K562 (cell line): ENCODE measurements at regions not wholly inside any gene's neighbourhood (a gene's known extent, or its start where the extent isn't known, plus 50 kb on each side); places are given as distances from the start of the nearest gene placed in this dataset.

Source experiments
- ATAC-seq: fragments of 200-7000 bp; cut with Tn5 transposase; 3 replicates; pipeline ENCODE4 v1.9.1; 2020; ENCODE audit warnings: moderate library complexity
- BruUV-seq: library from RNA; stranded (reverse); fragments of 400-500 nt; replicated peaks from 2 replicates; lab custom pipeline; 2021; lab: Mats Ljungman, UMichigan
- CTCF ChIA-PET: fragments of 300-600 bp; formaldehyde crosslinking; extraction: SDS; loops from one replicate; lab custom pipeline; 2021; ENCODE audit warnings: low intra/inter-chr PET ratio; lab: Yijun Ruan, JAX
- POLR2A ChIA-PET: fragments of 300-600, 350-650 bp; sonication (Branson Sonifier 250); formaldehyde crosslinking; extraction: SDS; loops from one replicate; lab custom pipeline; 2021; ENCODE audit warnings: antibody characterized with exemption, inconsistent platforms; lab: Yijun Ruan, JAX
- DNase-seq, 4 experiments: peaks; one replicate each; pipeline versions ENCODE4 v3.0.0 to v3.0.0-alpha.2; 2011 to 2018; ENCODE audit warnings: low spot score in 3 of 4, mixed read lengths in 3 of 4; ENCODE audit errors: extremely low read depth in 1 of 4
- FAIRE-seq: peaks from 2 replicates; lab custom pipeline; 2011; peaks lifted over from hg19 to GRCh38; lab: Jason Lieb, UNC
- H2AFZ ChIP-seq: 2 replicates; pipeline ENCODE4 v1.6.0; 2011; ENCODE audit warnings: low read depth, low read length, control low read depth, inconsistent platforms
- H3K27ac ChIP-seq: fragments of 200-600 bp; 3 replicates; pipeline ENCODE4 v1.8.0; 2011; ENCODE audit warnings: low read depth, mild to moderate bottlenecking, control low read depth, inconsistent platforms, low read length, moderate library complexity, mixed read lengths; ENCODE audit errors: extremely low read depth
- H3K27me3 ChIP-seq, 2 experiments: fragments of 300-600 bp in 1 of 2; 2 replicates in 1 of 2; 3 replicates in 1 of 2; pipeline versions ENCODE4 v1.6.0 to v1.8.0; 2011; ENCODE audit warnings: inconsistent platforms in 2 of 2, low read length in 2 of 2, mild to moderate bottlenecking in 1 of 2, mixed read lengths in 1 of 2, moderate library complexity in 1 of 2; ENCODE audit not compliant: control insufficient read depth in 2 of 2, insufficient read depth in 2 of 2
- H3K36me3 ChIP-seq: fragments of 300-600 bp; 3 replicates; pipeline ENCODE4 v1.8.0; 2011; ENCODE audit warnings: mild to moderate bottlenecking, low read length, inconsistent platforms; ENCODE audit not compliant: control insufficient read depth, insufficient read depth
- H3K4me1 ChIP-seq, 2 experiments: fragments of 200-600 bp in 1 of 2; replicated peaks in 1 of 2; 2 replicates in 1 of 2; 3 replicates in 1 of 2; pipeline versions ENCODE4 v1.5.1 to v1.8.0; 2011; ENCODE audit warnings: inconsistent platforms in 2 of 2, low read length in 2 of 2, mild to moderate bottlenecking in 1 of 2, mixed read lengths in 1 of 2, moderate library complexity in 1 of 2; ENCODE audit not compliant: control insufficient read depth in 2 of 2, insufficient read depth in 2 of 2
- H3K4me2 ChIP-seq: 2 replicates; pipeline ENCODE4 v1.6.1; 2011; ENCODE audit warnings: low read length, control low read depth, inconsistent platforms, mixed read lengths; ENCODE audit not compliant: insufficient read depth
- H3K4me3 ChIP-seq: fragments of 200-600 bp; sonication (generic), shearing (Covaris generic); 2 replicates; pipeline ENCODE4 v1.5.1; 2016; ENCODE audit warnings: control low read depth, inconsistent platforms
- H3K79me2 ChIP-seq: fragments of 200-600 bp; 3 replicates; pipeline ENCODE4 v1.8.0; 2011; ENCODE audit warnings: low read length, inconsistent platforms; ENCODE audit not compliant: control insufficient read depth, insufficient read depth
- H3K9ac ChIP-seq, 2 experiments: 2 replicates each; pipeline versions ENCODE4 v1.6.0 to v1.6.1; 2011; ENCODE audit warnings: low read depth in 2 of 2, low read length in 2 of 2, control low read depth in 1 of 2, inconsistent platforms in 1 of 2, mild to moderate bottlenecking in 1 of 2, mixed read lengths in 1 of 2; ENCODE audit not compliant: insufficient read depth in 1 of 2
- H3K9me1 ChIP-seq: one replicate; pipeline ENCODE4 v1.6.0; 2011; ENCODE audit warnings: inconsistent platforms, mild to moderate bottlenecking, low read length, moderate library complexity; ENCODE audit not compliant: control insufficient read depth, insufficient read depth
- H3K9me3 ChIP-seq: replicated peaks from 2 replicates; pipeline ENCODE4 v1.5.1; 2011; ENCODE audit warnings: low read depth, low read length, inconsistent platforms; ENCODE audit not compliant: control insufficient read depth, insufficient read depth
- H4K20me1 ChIP-seq: replicated peaks from 2 replicates; pipeline ENCODE4 v1.6.1; 2011; ENCODE audit warnings: low read length, inconsistent platforms, mixed read lengths; ENCODE audit not compliant: control insufficient read depth, insufficient read depth
- CHCHD3 ChIP-seq: fragments of 250-450 bp; sonication (Bioruptor Pico); IDR thresholded peaks from 2 replicates; pipeline ENCODE4 v2.1.2; 2022; ENCODE audit warnings: mild to moderate bottlenecking
- GTF2A2 ChIP-seq: IDR thresholded peaks from 2 replicates; pipeline ENCODE4 v1.6.1; 2016; ENCODE audit warnings: mild to moderate bottlenecking, missing genetic modification characterization, missing compliant biosample characterization
- SRSF1 ChIP-seq: fragments of 200-400 bp; formaldehyde crosslinking; IDR thresholded peaks from 2 replicates; pipeline ENCODE4 v1.6.1; 2017; ENCODE audit warnings: mild to moderate bottlenecking, low read depth, low read length, moderate library complexity
- ZNF184 ChIP-seq: sonication (generic); formaldehyde crosslinking; IDR thresholded peaks from 2 replicates; pipeline ENCODE4 v1.5.0; 2020; ENCODE audit warnings: missing genetic modification reagents
- WGBS: fragments of 100-300 bp; shearing (Covaris generic); methylation state at CpG from one replicate; pipeline ENCODE4 v1.1.6; 2016; ENCODE audit warnings: low coverage, mixed read lengths; ENCODE audit not compliant: insufficient coverage; ENCODE audit errors: missing lambda C conversion rate; 5-methylcytosine and 5-hydroxymethylcytosine counted together
- in situ Hi-C: fragments of 300-500 bp; cut with MboI; formaldehyde crosslinking; loops from 4 replicates; pipeline ENCODE4 v1.15.0; 2018; ENCODE audit warnings: inconsistent platforms, mixed read lengths
- intact Hi-C: fragments of 100-400 bp; cut with micrococcal nuclease; formaldehyde crosslinking; loops from 2 replicates; pipeline ENCODE4 v1.14.2; 2022
- TF ChIP-seq, protein P1 (sequence below): fragments of 250-450 bp; sonication (Bioruptor Pico); IDR thresholded peaks from 2 replicates; pipeline ENCODE4 v1.8.0; 2022; ENCODE audit warnings: inconsistent platforms, mild to moderate bottlenecking, moderate library complexity, borderline replicate concordance
- TF ChIP-seq, protein P2 (sequence below): fragments of 450-650 bp; formaldehyde crosslinking; IDR thresholded peaks from 2 replicates; pipeline ENCODE4 v1.4.0; 2020; ENCODE audit warnings: mild to moderate bottlenecking, moderate library complexity
- TF ChIP-seq, protein P3 (sequence below): fragments of 200-800 bp; sonication (Bioruptor generic); IDR thresholded peaks from 2 replicates; pipeline ENCODE4 v1.6.1; 2017; ENCODE audit warnings: missing genetic modification characterization, missing compliant biosample characterization

DNA sequence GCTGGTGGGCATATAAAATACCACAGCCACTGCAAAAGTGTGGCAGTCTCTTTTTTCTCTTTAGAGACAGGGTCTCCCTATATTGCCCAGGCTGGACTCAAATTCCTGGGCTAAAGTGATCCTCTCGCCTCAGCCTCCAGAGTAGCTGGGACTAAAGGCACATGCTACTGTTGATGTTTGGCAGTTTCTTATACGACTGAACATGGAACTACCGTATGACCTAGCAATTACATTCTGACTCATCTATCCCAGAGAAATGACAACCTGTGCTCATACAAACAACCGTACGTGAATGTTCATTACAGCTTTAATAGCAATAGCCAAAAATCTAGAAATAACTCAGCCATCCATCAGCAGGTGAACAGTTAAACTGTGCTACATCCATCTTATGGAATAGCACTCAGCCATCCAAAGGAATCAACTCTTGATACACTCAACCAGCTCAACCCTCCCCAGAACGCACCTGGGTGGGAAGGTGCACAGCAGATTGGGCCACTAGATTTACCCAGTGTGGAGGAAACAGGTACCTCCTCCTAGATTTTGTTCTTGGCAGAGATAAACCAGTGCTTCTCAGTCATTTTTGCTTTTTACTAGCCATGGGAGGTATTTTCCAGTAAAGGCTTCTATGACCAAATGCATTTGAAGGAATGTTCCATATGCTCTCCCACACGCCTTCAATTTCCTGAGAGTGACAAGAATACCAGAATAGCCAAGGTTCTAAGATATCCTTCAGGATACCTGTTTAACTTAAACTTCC, 130.5 kb downstream of the MED15 start (continued):
- TF ChIP-seq, protein P1, sequence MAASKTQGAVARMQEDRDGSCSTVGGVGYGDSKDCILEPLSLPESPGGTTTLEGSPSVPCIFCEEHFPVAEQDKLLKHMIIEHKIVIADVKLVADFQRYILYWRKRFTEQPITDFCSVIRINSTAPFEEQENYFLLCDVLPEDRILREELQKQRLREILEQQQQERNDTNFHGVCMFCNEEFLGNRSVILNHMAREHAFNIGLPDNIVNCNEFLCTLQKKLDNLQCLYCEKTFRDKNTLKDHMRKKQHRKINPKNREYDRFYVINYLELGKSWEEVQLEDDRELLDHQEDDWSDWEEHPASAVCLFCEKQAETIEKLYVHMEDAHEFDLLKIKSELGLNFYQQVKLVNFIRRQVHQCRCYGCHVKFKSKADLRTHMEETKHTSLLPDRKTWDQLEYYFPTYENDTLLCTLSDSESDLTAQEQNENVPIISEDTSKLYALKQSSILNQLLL (CRISPR knock-in tag) = peak; percentile 38; the same call in 1 of the 2 replicates
- TF ChIP-seq, protein P2, sequence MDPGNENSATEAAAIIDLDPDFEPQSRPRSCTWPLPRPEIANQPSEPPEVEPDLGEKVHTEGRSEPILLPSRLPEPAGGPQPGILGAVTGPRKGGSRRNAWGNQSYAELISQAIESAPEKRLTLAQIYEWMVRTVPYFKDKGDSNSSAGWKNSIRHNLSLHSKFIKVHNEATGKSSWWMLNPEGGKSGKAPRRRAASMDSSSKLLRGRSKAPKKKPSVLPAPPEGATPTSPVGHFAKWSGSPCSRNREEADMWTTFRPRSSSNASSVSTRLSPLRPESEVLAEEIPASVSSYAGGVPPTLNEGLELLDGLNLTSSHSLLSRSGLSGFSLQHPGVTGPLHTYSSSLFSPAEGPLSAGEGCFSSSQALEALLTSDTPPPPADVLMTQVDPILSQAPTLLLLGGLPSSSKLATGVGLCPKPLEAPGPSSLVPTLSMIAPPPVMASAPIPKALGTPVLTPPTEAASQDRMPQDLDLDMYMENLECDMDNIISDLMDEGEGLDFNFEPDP (CRISPR knock-in tag) = no peak

DNA sequence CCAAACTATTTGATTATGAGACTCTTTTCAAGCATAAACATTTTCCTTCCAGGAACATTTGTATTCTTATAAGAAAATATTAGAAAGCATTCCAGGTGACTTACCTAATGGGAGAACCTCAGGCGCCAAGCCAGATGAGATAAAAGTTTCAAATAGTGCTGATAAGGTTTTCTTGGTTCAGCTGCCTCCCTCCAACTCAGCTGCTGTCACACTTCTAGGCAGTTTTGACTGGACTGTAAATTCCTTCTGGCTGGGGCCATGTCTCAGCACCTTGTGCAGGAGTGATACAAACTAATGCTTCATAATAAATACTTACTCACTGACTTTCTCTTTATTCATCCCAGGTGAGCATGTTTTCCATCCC, 131.1 kb downstream of the MED15 start:
- no peaks in the 10 kb centered on the region for H3K79me2 ChIP-seq
- FAIRE-seq (no peak), ATAC-seq (no peak), DNase-seq (no peak)
- POLR2A ChIA-PET = interaction anchor here (1.9 to 15.5 kb wide), 3 partner anchors 9 to 24 kb away, joined by 8 to 234 read pairs (median 11); no protein-coding TSS in a partner anchor
- H3K27me3 ChIP-seq = peaks cover 23 to 48% of the 10 kb centered on the region in 2 experiments
- H2AFZ ChIP-seq = no peak overlapping the region
- no peaks in the 10 kb centered on the region for H3K36me3 ChIP-seq
- 0 out of 2 replicates have a peak, but pooled peaks cover 4% of the 10 kb centered on the region for H3K9me3 ChIP-seq
- H3K4me2 ChIP-seq = no peak overlapping the region
- no TSS peak for BruUV-seq
- no peak overlapping the region for H3K27ac ChIP-seq
- H3K4me3 ChIP-seq = no peak overlapping the region
- peaks cover 3% of the 10 kb centered on the region for H3K9me1 ChIP-seq
- in situ Hi-C loops (no loop called here), intact Hi-C loops (no loop called here)
- WGBS = 0% methylated on average over 1 of the region's 1 CpG
- H4K20me1 ChIP-seq = peaks cover 27% of the 10 kb centered on the region; the same call in 1 of the 2 replicates
- H3K9ac ChIP-seq = no peak overlapping the region
- H3K4me1 ChIP-seq = peaks cover 0 to 7% of the 10 kb centered on the region in 2 experiments; a peak in 2 of 5 replicates
- CTCF ChIA-PET = no interaction called here
- TF ChIP-seq CHCHD3 (no peak; the same call in 1 of the 2 replicates), ZNF184 (CRISPR knock-in tag) (no peak), SRSF1 (no peak), GTF2A2 (tag) (0 out of 2 replicates have a peak, but pooled peaks have one; percentile 25)
- TF ChIP-seq, protein P3, sequence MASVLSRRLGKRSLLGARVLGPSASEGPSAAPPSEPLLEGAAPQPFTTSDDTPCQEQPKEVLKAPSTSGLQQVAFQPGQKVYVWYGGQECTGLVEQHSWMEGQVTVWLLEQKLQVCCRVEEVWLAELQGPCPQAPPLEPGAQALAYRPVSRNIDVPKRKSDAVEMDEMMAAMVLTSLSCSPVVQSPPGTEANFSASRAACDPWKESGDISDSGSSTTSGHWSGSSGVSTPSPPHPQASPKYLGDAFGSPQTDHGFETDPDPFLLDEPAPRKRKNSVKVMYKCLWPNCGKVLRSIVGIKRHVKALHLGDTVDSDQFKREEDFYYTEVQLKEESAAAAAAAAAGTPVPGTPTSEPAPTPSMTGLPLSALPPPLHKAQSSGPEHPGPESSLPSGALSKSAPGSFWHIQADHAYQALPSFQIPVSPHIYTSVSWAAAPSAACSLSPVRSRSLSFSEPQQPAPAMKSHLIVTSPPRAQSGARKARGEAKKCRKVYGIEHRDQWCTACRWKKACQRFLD (CRISPR knock-in tag) = no peak
